ENCODE measurements at regions not wholly inside any gene's neighbourhood (a gene's known extent, or its start where the extent isn't known, plus 50 kb on each side); places are given as distances from the start of the nearest gene placed in this dataset.

DNA sequence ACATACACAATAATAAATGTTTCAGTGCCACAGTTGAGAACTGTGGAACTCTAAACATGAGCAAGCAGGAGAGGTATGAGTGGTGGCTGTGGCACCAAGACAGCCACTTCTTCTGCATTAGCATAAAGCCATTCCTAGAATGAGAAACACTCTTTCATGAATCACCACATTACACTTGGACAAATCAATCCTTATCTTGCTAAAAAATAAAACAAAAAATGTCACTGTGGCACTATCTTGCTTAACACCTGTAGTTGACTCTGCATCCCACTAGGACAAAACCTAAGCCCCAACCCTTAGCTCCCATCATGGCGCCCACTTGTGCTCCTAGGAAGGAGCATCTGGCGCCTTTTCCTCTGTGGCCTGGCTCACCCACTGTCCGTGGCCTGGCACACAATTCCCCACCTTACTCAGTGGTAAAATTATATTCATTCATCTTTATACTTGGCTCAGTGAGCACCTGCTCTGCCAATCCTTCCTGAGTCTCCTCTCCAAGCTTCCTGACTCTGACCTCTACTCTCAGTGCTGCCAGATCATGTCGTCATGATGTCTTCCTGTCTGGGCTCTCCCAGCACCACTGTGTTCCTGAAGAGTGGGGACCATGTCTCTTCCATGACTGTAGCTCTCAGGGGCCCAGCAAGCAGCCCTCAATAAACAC lies 272.9 kb downstream of the LNPK start:
- ChIA-PET CTCF (ENCODE audit: partially characterized antibody) (interaction anchor here (0.5 to 1.4 kb wide), 3 partner anchors 15 to 923 kb away, joined by 3 to 5 read pairs (median 3); no protein-coding TSS in a partner anchor), POLR2A (ENCODE audit: partially characterized antibody) (no interaction called here)
- Histone ChIP-seq H2BK15ac (ENCODE audit: low read length) (no peak overlapping the region), H2BK12ac (ENCODE audit: low read depth, low read length) (no peak overlapping the region), H4K5ac (ENCODE audit: insufficient read length, low read depth, low read length) (no peak overlapping the region), H3K23me2 (ENCODE audit: low read depth, low read length) (no peaks in the 10 kb centered on the region), H3K4me3 (ENCODE audit: extremely low read depth in 1 of 4, insufficient read depth in 2 of 4, low read depth in 3 of 4, low read length in 4 of 4) (no peak overlapping the region), H3K9ac (replicated peaks in 1 of 4; ENCODE audit: extremely low read depth in 1 of 4, low read depth in 3 of 4, low read length in 3 of 4) (no peak overlapping the region), H2BK120ac (replicated peaks; ENCODE audit: low read depth, low read length) (no peak overlapping the region), H3K4me2 (ENCODE audit: insufficient read depth in 1 of 2, low read depth in 2 of 2, low read length in 2 of 2) (no peak overlapping the region), H3K9me3 (ENCODE audit: insufficient read depth in 2 of 2, low read depth in 1 of 2, low read length in 1 of 2) (no peaks in the 10 kb centered on the region), H3K56ac (replicated peaks; ENCODE audit: insufficient read length, low read depth, low read length) (no peak overlapping the region), H4K8ac (ENCODE audit: extremely low read depth, insufficient read depth, low read length) (no peak overlapping the region), H3K4me1 (replicated peaks in 1 of 4; ENCODE audit: control insufficient read depth in 3 of 4, insufficient read depth in 4 of 4, low read length in 3 of 4) (no peaks in the 10 kb centered on the region), H2AFZ (ENCODE audit: low read length) (no peak overlapping the region), H4K20me1 (replicated peaks in 1 of 2; ENCODE audit: control insufficient read depth in 1 of 2, insufficient read depth in 2 of 2, low read length in 2 of 2) (no peaks in the 10 kb centered on the region), H3K14ac (ENCODE audit: insufficient read length) (no peak overlapping the region), H2BK5ac (ENCODE audit: low read depth, low read length) (no peak overlapping the region), H3K4ac (replicated peaks; ENCODE audit: insufficient read length, low read depth, low read length) (no peak overlapping the region), H3K18ac (ENCODE audit: extremely low read depth, low read length) (no peak overlapping the region), H3K79me2 (ENCODE audit: control insufficient read depth in 1 of 2, insufficient read depth in 2 of 2, low read length in 2 of 2) (no peaks in the 10 kb centered on the region), H2AK5ac (ENCODE audit: low read depth, low read length) (no peak overlapping the region), H2BK20ac (ENCODE audit: low read length) (no peak overlapping the region), H4K91ac (replicated peaks; ENCODE audit: insufficient read length, low read length) (no peak overlapping the region), H3K27ac (ENCODE audit: low read depth, low read length) (no peak overlapping the region), H3K27me3 (replicated peaks in 1 of 4; ENCODE audit: control insufficient read depth in 3 of 4, extremely low read depth in 1 of 4, insufficient read depth in 3 of 4, low read length in 3 of 4) (no peaks in the 10 kb centered on the region; a peak in 1 of 7 replicates), H3K36me3 (ENCODE audit: control insufficient read depth in 2 of 4, insufficient read depth in 4 of 4, low read length in 3 of 4) (no peaks in the 10 kb centered on the region), H3K79me1 (ENCODE audit: low read depth, low read length) (no peaks in the 10 kb centered on the region), H3K23ac (ENCODE audit: insufficient read length) (no peak overlapping the region)
- FAIRE-seq (no peak), DNase-seq (ENCODE audit: low read depth in 1 of 2, low spot score in 2 of 2) (no peak)
- WGBS, 2 experiments (ENCODE audit: extremely low coverage in 1 of 2, insufficient coverage in 1 of 2, insufficient read length in 1 of 2, insufficient replicate concordance in 2 of 2, low coverage in 1 of 2, low lambda C conversion rate in 2 of 2, missing lambda C conversion rate in 1 of 2), result 85% methylated on average over 4 of the region's 4 CpGs; no CpG with 5 or more reads in 1 of the 2 experiments
- TF ChIP-seq KDM4A (IDR thresholded peaks at IDR 0.05; ENCODE audit: low read depth, low read length, severe bottlenecking) (no peak), KDM1A (IDR thresholded peaks at IDR 0.05; ENCODE audit: borderline replicate concordance, low read length) (no peak), SAP30 (IDR thresholded peaks at IDR 0.05; ENCODE audit: insufficient read depth, insufficient replicate concordance, low read length) (no peak), EP300 (IDR thresholded peaks at IDR 0.05; ENCODE audit: borderline replicate concordance in 1 of 2, low read depth in 2 of 2, low read length in 2 of 2) (no peak), GABPA (IDR thresholded peaks at IDR 0.05; ENCODE audit: borderline replicate concordance, insufficient read depth, low read length) (no peak)

All from H1 (cell line).